IPS-18a (cell line): ENCODE measurements at regions not wholly inside any gene's neighbourhood (a gene's known extent, or its start where the extent isn't known, plus 50 kb on each side); places are given as distances from the start of the nearest gene placed in this dataset.

Experiments
- H3K27ac ChIP-seq: one replicate; pipeline ENCODE4 v1.5.1; 2013; ENCODE audit warnings: low read length
- H3K27me3 ChIP-seq: one replicate; pipeline ENCODE4 v1.6.1; 2013; ENCODE audit warnings: mild to moderate bottlenecking, low read length; ENCODE audit not compliant: control insufficient read depth, insufficient read depth
- H3K36me3 ChIP-seq: one replicate; pipeline ENCODE4 v1.6.1; 2013; ENCODE audit warnings: low read depth, low read length; ENCODE audit not compliant: control insufficient read depth
- H3K4me1 ChIP-seq: one replicate; pipeline ENCODE4 v1.6.1; 2013; ENCODE audit warnings: low read depth, low read length; ENCODE audit not compliant: control insufficient read depth
- H3K4me3 ChIP-seq: one replicate; pipeline ENCODE4 v1.5.1; 2013; ENCODE audit warnings: low read length
- H3K9ac ChIP-seq: one replicate; pipeline ENCODE4 v1.6.1; 2013; ENCODE audit warnings: mild to moderate bottlenecking, low read length, moderate library complexity
- H3K9me3 ChIP-seq: one replicate; pipeline ENCODE4 v1.6.1; 2013; ENCODE audit warnings: low read depth, low read length; ENCODE audit not compliant: control insufficient read depth

- H3K27ac ChIP-seq = no peak overlapping the region
- H3K4me3 ChIP-seq = no peak overlapping the region
- no peaks in the 10 kb centered on the region for H3K27me3 ChIP-seq
- no peaks in the 10 kb centered on the region for H3K9me3 ChIP-seq
- H3K36me3 ChIP-seq = no peaks in the 10 kb centered on the region
- no peaks in the 10 kb centered on the region for H3K4me1 ChIP-seq
- no peak overlapping the region for H3K9ac ChIP-seq
These were observed 72.7 kb upstream of the FAM136A start for GRCh38 chr2:70374616-70375015.

DNA sequence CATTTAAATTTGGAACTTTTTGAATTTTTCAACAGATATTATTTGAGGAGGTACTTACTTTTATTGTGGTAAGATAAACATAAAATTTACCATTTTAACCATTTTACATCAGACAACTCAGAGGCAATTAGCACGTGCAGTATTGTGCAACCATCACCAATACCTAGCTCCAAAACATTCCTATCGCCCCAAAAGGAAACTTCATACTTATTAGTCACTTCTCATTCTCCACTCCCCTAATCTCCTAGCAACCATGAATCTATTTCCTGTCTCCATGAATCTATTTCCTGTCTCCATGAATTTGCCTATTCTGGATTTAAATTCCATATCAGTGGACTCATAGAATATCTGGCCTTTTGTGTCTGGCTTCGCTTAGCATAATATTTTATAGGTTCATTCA, 69.9 kb upstream of the FAM136A start:
- no peak overlapping the region for H3K4me3 ChIP-seq
- no peak overlapping the region for H3K27ac ChIP-seq
- no peaks in the 10 kb centered on the region for H3K36me3 ChIP-seq
- H3K9ac ChIP-seq = no peak overlapping the region
- H3K27me3 ChIP-seq = no peaks in the 10 kb centered on the region
- no peaks in the 10 kb centered on the region for H3K9me3 ChIP-seq
- H3K4me1 ChIP-seq = no peaks in the 10 kb centered on the region

- H3K9me3 ChIP-seq = no peaks in the 10 kb centered on the region
- H3K4me1 ChIP-seq = no peaks in the 10 kb centered on the region
These were observed 67.2 kb upstream of the FAM136A start for GRCh38 chr2:70369082-70369481.

GRCh38 chr2:70368545-70368944, 66.7 kb upstream of the FAM136A start:
- H3K4me1 ChIP-seq = no peaks in the 10 kb centered on the region
- no peak overlapping the region for H3K9ac ChIP-seq
- no peaks in the 10 kb centered on the region for H3K9me3 ChIP-seq
- no peak overlapping the region for H3K4me3 ChIP-seq
- no peaks in the 10 kb centered on the region for H3K27me3 ChIP-seq
- H3K27ac ChIP-seq = no peak overlapping the region
- H3K36me3 ChIP-seq = no peaks in the 10 kb centered on the region

More at GRCh38 chr2:70369082-70369481, 67.2 kb upstream of the FAM136A start:
- no peak overlapping the region for H3K27ac ChIP-seq
- no peaks in the 10 kb centered on the region for H3K27me3 ChIP-seq
- no peaks in the 10 kb centered on the region for H3K36me3 ChIP-seq
- H3K9ac ChIP-seq = no peak overlapping the region
- H3K4me3 ChIP-seq = no peak overlapping the region

- H3K27me3 ChIP-seq = no peaks in the 10 kb centered on the region
- H3K9me3 ChIP-seq = no peaks in the 10 kb centered on the region
- H3K27ac ChIP-seq = peak overlapping the region; percentile 51
- H3K9ac ChIP-seq = no peak overlapping the region
- no peaks in the 10 kb centered on the region for H3K36me3 ChIP-seq
- no peak overlapping the region for H3K4me3 ChIP-seq
- no peaks in the 10 kb centered on the region for H3K4me1 ChIP-seq
These were observed 66.0 kb upstream of the FAM136A start for GRCh38 chr2:70367722-70368323.

- Histone ChIP-seq H3K9me3 (no peaks in the 10 kb centered on the region), H3K9ac (no peak overlapping the region), H3K36me3 (no peaks in the 10 kb centered on the region), H3K27ac (no peak overlapping the region), H3K4me3 (no peak overlapping the region), H3K27me3 (no peaks in the 10 kb centered on the region), H3K4me1 (no peaks in the 10 kb centered on the region)
These were observed 60.8 kb upstream of the FAM136A start for GRCh38 chr2:70362661-70363060.

DNA sequence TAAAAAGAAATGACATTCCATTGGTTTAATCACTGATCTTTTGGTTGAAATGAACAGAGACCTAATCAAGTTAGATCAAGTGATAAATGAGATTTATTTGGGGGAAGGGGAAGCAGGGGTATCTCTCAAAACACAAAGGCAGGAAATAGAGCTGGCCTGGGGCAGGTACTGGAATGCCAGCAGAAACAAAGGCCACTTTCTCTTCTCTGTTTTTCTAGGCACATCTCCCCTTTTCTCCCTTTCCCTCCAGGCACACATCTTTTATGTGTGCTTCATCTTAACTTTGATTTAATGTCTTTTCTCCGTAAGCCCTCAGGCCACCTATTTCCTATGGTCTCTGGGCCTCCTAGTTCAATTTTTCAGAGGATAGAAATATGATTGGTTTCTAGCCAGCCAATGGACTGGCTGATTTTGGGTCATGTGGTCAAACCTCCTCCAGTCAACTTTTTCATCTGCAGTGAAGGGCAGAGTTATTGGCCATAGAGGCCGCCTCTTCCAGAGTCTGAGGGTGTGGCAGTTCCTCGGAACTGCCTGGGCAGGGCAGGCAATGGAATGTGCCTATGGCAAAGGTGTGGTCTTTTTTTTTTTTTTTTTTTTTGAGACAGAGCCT, 58.9 kb upstream of the FAM136A start:
- no peak overlapping the region for H3K4me3 ChIP-seq
- no peak overlapping the region for H3K9ac ChIP-seq
- no peaks in the 10 kb centered on the region for H3K4me1 ChIP-seq

DNA sequence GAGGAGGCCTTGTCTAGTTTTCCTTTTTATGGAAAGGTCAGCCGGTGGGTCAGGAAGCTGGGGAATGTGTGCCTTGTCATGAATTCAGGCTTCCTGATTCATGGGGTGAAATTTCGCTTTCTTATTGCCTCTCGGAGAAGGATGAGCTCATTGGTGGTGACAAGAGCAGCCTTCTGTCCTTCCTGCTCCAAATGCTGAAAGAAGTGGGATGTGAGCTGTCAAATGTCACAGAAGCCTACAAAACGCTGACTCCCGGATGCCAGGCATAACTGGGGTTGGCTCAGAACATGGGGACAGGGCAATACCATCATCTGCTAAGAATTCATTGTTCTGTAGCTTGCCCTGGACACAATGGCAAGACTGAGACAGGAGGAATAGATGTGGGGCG, 55.8 kb upstream of the FAM136A start:
- Histone ChIP-seq H3K9ac (no peak overlapping the region), H3K27me3 (no peaks in the 10 kb centered on the region), H3K36me3 (no peaks in the 10 kb centered on the region), H3K4me3 (no peak overlapping the region), H3K27ac (no peak overlapping the region), H3K9me3 (no peaks in the 10 kb centered on the region), H3K4me1 (no peaks in the 10 kb centered on the region)

More for the DNA sequence above, 58.9 kb upstream of the FAM136A start:
- Histone ChIP-seq H3K9me3 (no peaks in the 10 kb centered on the region), H3K27ac (no peak overlapping the region), H3K27me3 (no peaks in the 10 kb centered on the region), H3K36me3 (no peaks in the 10 kb centered on the region)

- Histone ChIP-seq H3K4me3 (no peak overlapping the region), H3K27me3 (no peaks in the 10 kb centered on the region), H3K9ac (no peak overlapping the region), H3K9me3 (no peaks in the 10 kb centered on the region), H3K36me3 (no peaks in the 10 kb centered on the region), H3K4me1 (no peaks in the 10 kb centered on the region), H3K27ac (no peak overlapping the region)
These were observed 55.2 kb upstream of the FAM136A start for GRCh38 chr2:70356941-70357683.

DNA sequence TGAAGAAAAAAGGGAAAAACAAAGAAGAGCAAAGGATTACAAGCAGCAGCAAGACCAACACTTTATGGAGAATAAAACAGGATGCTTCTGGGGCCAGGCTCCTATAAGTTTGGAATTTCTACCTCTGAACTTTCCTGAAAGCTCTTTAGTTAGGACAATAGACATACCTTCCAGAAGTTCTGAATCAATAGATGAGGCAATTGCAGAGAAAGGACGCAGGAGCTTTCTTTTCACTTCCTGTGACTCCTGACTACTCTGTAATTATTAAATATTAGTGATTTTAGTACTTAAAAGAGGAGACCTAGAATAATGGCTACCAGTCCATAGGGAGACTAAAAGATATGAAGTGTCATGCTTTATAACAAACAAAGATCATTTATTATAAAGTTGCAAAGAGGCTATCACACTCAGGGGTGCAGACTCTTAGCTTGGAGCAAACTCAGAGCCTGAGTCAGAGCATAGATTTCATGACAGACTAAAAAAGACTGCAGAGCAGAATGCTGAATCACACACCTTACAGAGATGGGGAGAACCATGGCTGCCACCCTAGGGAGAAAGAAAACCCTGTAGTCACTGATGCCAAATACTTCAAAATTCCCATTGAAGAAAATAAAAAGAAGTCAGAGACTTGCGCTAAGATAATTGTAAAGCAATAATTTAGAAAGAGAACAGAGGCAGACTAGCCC, 52.5 kb upstream of the FAM136A start:
- Histone ChIP-seq H3K4me3 (no peak overlapping the region), H3K27ac (no peak overlapping the region), H3K9ac (no peak overlapping the region), H3K27me3 (no peaks in the 10 kb centered on the region), H3K4me1 (no peaks in the 10 kb centered on the region), H3K9me3 (no peaks in the 10 kb centered on the region), H3K36me3 (no peaks in the 10 kb centered on the region)
